ENCODE measurements at regions not wholly inside any gene's neighbourhood (a gene's known extent, or its start where the extent isn't known, plus 50 kb on each side); places are given as distances from the start of the nearest gene placed in this dataset.

- TF ChIP-seq CTCF (IDR thresholded peaks at IDR 0.05; ENCODE audit: low read depth, low read length, missing input control) (no peak), EGR1 (IDR thresholded peaks at IDR 0.05; ENCODE audit: low read depth in 2 of 2) (no peak), JUND (IDR thresholded peaks at IDR 0.05) (no peak), NR2F2 (IDR thresholded peaks at IDR 0.05) (no peak)
- TF ChIP-seq, protein P1, sequence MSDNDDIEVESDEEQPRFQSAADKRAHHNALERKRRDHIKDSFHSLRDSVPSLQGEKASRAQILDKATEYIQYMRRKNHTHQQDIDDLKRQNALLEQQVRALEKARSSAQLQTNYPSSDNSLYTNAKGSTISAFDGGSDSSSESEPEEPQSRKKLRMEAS (IDR thresholded peaks at IDR 0.05), result no peak
Measured at GRCh38 chr2:167708998-167709397, 538.4 kb downstream of the STK39 start (continued).

DNA sequence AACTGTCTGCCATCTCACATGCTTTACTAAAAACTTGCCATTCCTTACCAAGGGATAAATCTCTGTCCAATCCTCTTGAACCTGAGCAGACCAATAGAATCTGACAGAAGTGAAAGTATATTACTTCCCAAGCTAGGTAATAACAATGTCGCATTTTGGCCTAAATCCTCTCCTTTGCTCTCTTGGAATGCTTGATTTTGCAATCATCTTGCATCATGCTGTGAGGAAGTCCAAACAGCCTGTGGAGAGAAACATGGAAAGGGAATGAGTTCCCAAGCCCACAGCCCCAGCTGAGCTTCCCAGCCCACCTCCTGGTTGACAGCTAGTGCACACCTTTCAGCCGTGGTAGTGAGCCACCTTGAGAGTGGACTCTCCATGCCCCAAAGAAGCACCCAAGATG is 540.6 kb downstream of the STK39 start:
- Histone ChIP-seq H3K27me3 (ENCODE audit: control insufficient read depth in 4 of 4, insufficient read depth in 4 of 4, low read length in 3 of 4) (no peaks in the 10 kb centered on the region), H3K9ac (ENCODE audit: low read depth in 1 of 2, low read length in 2 of 2) (no peak overlapping the region), H3K27ac (ENCODE audit: low read depth in 1 of 2, low read length in 2 of 2) (no peak overlapping the region), H3K36me3 (ENCODE audit: control insufficient read depth in 4 of 4, insufficient read depth in 3 of 4, low read depth in 1 of 4, low read length in 3 of 4) (no peaks in the 10 kb centered on the region), H3K4me3 (ENCODE audit: low read depth in 1 of 3, low read length in 3 of 3) (no peak overlapping the region), H3K9me3 (ENCODE audit: control insufficient read depth in 4 of 4, low read length in 3 of 4) (no peaks in the 10 kb centered on the region), H3K4me1 (ENCODE audit: control insufficient read depth in 4 of 4, insufficient read depth in 4 of 4, low read length in 3 of 4) (peaks cover 0 to 5% (median 0%) of the 10 kb centered on the region in 4 donors)
- WGBS, result 25% methylated on average over 2 of the region's 2 CpGs
- no peak for DNase-seq (ENCODE audit: low spot score)
- TF ChIP-seq YY1 (IDR thresholded peaks at IDR 0.05) (no peak), GABPA (IDR thresholded peaks at IDR 0.05 in 1 of 2, conservative IDR thresholded peaks at IDR 0.05 in 1 of 2) (no peak), ATF3 (IDR thresholded peaks at IDR 0.05) (peak; percentile 77), HNF4A (conservative IDR thresholded peaks at IDR 0.05) (peak in 1 of 2 donors; percentile 61), SP1 (IDR thresholded peaks at IDR 0.05) (peak; percentile 16), RAD21 (IDR thresholded peaks at IDR 0.05) (peak in 1 of 2 donors; percentile 29)

DNA sequence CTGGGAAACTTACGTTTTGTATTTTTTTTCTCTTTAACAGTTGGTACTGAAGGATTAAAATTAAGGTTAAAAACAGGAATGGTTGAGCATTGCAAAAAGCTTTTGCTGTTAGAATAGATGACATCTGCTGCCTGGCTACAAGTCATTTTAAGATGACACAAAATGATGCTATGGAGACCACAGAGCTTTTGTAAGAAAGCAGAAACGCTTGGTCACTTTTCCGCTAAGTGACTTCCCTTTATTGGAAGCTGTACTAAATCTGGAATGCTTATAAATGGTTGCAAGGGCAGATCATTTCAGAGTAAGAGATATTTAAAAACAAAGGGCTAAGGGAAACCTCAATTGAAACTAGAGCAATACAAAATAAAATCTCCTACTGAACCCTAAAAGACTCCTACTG is 544.0 kb downstream of the STK39 start:
- no peak for DNase-seq (ENCODE audit: low spot score)
- no peak for TF ChIP-seq EGR1 (IDR thresholded peaks at IDR 0.05; ENCODE audit: low read depth in 2 of 2)
- Histone ChIP-seq H3K4me1 (ENCODE audit: control insufficient read depth in 4 of 4, insufficient read depth in 4 of 4, low read length in 3 of 4) (peaks cover 0 to 5% (median 0%) of the 10 kb centered on the region in 4 donors), H3K4me3 (ENCODE audit: low read depth in 1 of 3, low read length in 3 of 3) (no peak overlapping the region), H3K36me3 (ENCODE audit: control insufficient read depth in 4 of 4, insufficient read depth in 3 of 4, low read depth in 1 of 4, low read length in 3 of 4) (no peaks in the 10 kb centered on the region), H3K9me3 (ENCODE audit: control insufficient read depth in 4 of 4, low read length in 3 of 4) (no peaks in the 10 kb centered on the region), H3K9ac (ENCODE audit: low read depth in 1 of 2, low read length in 2 of 2) (no peak overlapping the region), H3K27me3 (ENCODE audit: control insufficient read depth in 4 of 4, insufficient read depth in 4 of 4, low read length in 3 of 4) (no peaks in the 10 kb centered on the region), H3K27ac (ENCODE audit: low read depth in 1 of 2, low read length in 2 of 2) (no peak overlapping the region)
- WGBS, result 83% methylated on average over 3 of the region's 3 CpGs

GRCh38 chr2:167702227-167702626 is 545.2 kb downstream of the STK39 start:
- no peaks in the 10 kb centered on the region for H3K9me3 ChIP-seq (ENCODE audit: control insufficient read depth in 4 of 4, low read length in 3 of 4)

More at GRCh38 chr2:167702227-167702626, 545.2 kb downstream of the STK39 start:
- H3K4me3 ChIP-seq (ENCODE audit: low read depth in 1 of 3, low read length in 3 of 3), result no peak overlapping the region
- WGBS, result 94% methylated on average over 1 of the region's 1 CpG
- DNase-seq (ENCODE audit: low spot score), result no peak
- H3K36me3 ChIP-seq (ENCODE audit: control insufficient read depth in 4 of 4, insufficient read depth in 3 of 4, low read depth in 1 of 4, low read length in 3 of 4), result no peaks in the 10 kb centered on the region
- peaks cover 0 to 5% (median 0%) of the 10 kb centered on the region in 4 donors for H3K4me1 ChIP-seq (ENCODE audit: control insufficient read depth in 4 of 4, insufficient read depth in 4 of 4, low read length in 3 of 4)
- no peak overlapping the region for H3K9ac ChIP-seq (ENCODE audit: low read depth in 1 of 2, low read length in 2 of 2)
- no peaks in the 10 kb centered on the region for H3K27me3 ChIP-seq (ENCODE audit: control insufficient read depth in 4 of 4, insufficient read depth in 4 of 4, low read length in 3 of 4)
- no peak for TF ChIP-seq RAD21 (IDR thresholded peaks at IDR 0.05)
- TF ChIP-seq, protein P1 (IDR thresholded peaks at IDR 0.05), result no peak
- no peak for TF ChIP-seq ZBTB33 (IDR thresholded peaks at IDR 0.05)
- no peak for TF ChIP-seq HNF4A (conservative IDR thresholded peaks at IDR 0.05)
- TF ChIP-seq, protein P2, sequence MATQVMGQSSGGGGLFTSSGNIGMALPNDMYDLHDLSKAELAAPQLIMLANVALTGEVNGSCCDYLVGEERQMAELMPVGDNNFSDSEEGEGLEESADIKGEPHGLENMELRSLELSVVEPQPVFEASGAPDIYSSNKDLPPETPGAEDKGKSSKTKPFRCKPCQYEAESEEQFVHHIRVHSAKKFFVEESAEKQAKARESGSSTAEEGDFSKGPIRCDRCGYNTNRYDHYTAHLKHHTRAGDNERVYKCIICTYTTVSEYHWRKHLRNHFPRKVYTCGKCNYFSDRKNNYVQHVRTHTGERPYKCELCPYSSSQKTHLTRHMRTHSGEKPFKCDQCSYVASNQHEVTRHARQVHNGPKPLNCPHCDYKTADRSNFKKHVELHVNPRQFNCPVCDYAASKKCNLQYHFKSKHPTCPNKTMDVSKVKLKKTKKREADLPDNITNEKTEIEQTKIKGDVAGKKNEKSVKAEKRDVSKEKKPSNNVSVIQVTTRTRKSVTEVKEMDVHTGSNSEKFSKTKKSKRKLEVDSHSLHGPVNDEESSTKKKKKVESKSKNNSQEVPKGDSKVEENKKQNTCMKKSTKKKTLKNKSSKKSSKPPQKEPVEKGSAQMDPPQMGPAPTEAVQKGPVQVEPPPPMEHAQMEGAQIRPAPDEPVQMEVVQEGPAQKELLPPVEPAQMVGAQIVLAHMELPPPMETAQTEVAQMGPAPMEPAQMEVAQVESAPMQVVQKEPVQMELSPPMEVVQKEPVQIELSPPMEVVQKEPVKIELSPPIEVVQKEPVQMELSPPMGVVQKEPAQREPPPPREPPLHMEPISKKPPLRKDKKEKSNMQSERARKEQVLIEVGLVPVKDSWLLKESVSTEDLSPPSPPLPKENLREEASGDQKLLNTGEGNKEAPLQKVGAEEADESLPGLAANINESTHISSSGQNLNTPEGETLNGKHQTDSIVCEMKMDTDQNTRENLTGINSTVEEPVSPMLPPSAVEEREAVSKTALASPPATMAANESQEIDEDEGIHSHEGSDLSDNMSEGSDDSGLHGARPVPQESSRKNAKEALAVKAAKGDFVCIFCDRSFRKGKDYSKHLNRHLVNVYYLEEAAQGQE (IDR thresholded peaks at IDR 0.05), result no peak
- TF ChIP-seq RXRA (IDR thresholded peaks at IDR 0.05), result no peak
- H3K27ac ChIP-seq (ENCODE audit: low read depth in 1 of 2, low read length in 2 of 2), result no peak overlapping the region
